Caco-2 (cell line): ENCODE measurements at regions not wholly inside any gene's neighbourhood (a gene's known extent, or its start where the extent isn't known, plus 50 kb on each side); places are given as distances from the start of the nearest gene placed in this dataset.

ENCODE experiments used
- BruUV-seq: library from RNA; stranded (reverse); fragments of 400-500 nt; replicated peaks from 2 replicates; lab custom pipeline; 2021; lab: Mats Ljungman, UMichigan
- CTCF ChIA-PET: fragments of 300-600 bp; sonication (Branson Sonifier 250); formaldehyde crosslinking; loops from one replicate; lab custom pipeline; 2022; ENCODE audit warnings: antibody characterized with exemption; lab: Charles Lee
- POLR2A ChIA-PET: fragments of 300-600 bp; sonication (Branson Sonifier 250); formaldehyde crosslinking; loops from one replicate; lab custom pipeline; 2022; ENCODE audit warnings: antibody characterized with exemption; lab: Charles Lee
- DNase-seq, 2 experiments: peaks; one replicate each; pipeline versions ENCODE4 v3.0.0 to v3.0.0-alpha.2; 2020 to 2022
- H3K27me3 ChIP-seq: replicated peaks from 2 replicates; pipeline ENCODE4 v1.6.0; 2011; ENCODE audit warnings: low read length; ENCODE audit not compliant: control insufficient read depth, insufficient read depth
- H3K36me3 ChIP-seq: 2 replicates; pipeline ENCODE4 v1.5.1; 2011; ENCODE audit warnings: low read length; ENCODE audit not compliant: control insufficient read depth, insufficient read depth
- H3K4me1 ChIP-seq: fragments of 250-450 bp; sonication (Bioruptor Pico); 2 replicates; pipeline ENCODE4 v1.5.1; 2020; ENCODE audit warnings: mild to moderate bottlenecking
- H3K4me3 ChIP-seq: 2 replicates; pipeline ENCODE4 v1.5.1; 2011; ENCODE audit warnings: low read depth, mild to moderate bottlenecking, control low read depth, low read length
- H3K9me3 ChIP-seq: fragments of 250-450 bp; sonication (Bioruptor Pico); 2 replicates; pipeline ENCODE4 v1.5.1; 2020; ENCODE audit warnings: mild to moderate bottlenecking, moderate library complexity
- H3K27ac Mint-ChIP-seq: one replicate; pipeline ENCODE4 v1.8.0; 2022; ENCODE audit warnings: mixed read lengths; ENCODE audit not compliant: unreplicated experiment
- H3K27me3 Mint-ChIP-seq: one replicate; pipeline ENCODE4 v1.8.0; 2022; ENCODE audit warnings: mixed read lengths; ENCODE audit not compliant: insufficient read depth, unreplicated experiment
- H3K36me3 Mint-ChIP-seq: one replicate; pipeline ENCODE4 v1.8.0; 2022; ENCODE audit warnings: mild to moderate bottlenecking, mixed read lengths; ENCODE audit not compliant: insufficient read depth, unreplicated experiment
- H3K4me1 Mint-ChIP-seq: one replicate; pipeline ENCODE4 v1.8.0; 2022; ENCODE audit warnings: low read depth, mixed read lengths; ENCODE audit not compliant: unreplicated experiment
- H3K4me3 Mint-ChIP-seq: one replicate; pipeline ENCODE4 v1.8.0; 2022; ENCODE audit warnings: mild to moderate bottlenecking, moderate library complexity, mixed read lengths; ENCODE audit not compliant: unreplicated experiment
- H3K9me3 Mint-ChIP-seq: one replicate; pipeline ENCODE4 v1.8.0; 2022; ENCODE audit warnings: mixed read lengths; ENCODE audit not compliant: unreplicated experiment
- CTCF ChIP-seq, 2 experiments: fragments of 200-600 bp in 1 of 2; IDR thresholded peaks; 1 replicate in 1 of 2; 2 replicates in 1 of 2; pipeline versions ENCODE4 v1.5.1 to v1.8.0; 2011 to 2022; ENCODE audit warnings: antibody characterized with exemption in 1 of 2, control low read depth in 1 of 2, inconsistent platforms in 1 of 2, low read depth in 1 of 2, low read length in 1 of 2, mild to moderate bottlenecking in 1 of 2, moderate library complexity in 1 of 2; ENCODE audit not compliant: insufficient read depth in 1 of 2, severe bottlenecking in 1 of 2, unreplicated experiment in 1 of 2
- intact Hi-C: fragments of 100-400 bp; cut with micrococcal nuclease; formaldehyde crosslinking; loops from one replicate; pipeline ENCODE4 v1.10.0; 2022; ENCODE audit not compliant: unreplicated experiment

GRCh38 chrX:150049647-150050046 lies 111.4 kb upstream of the EOLA2 start:
- no peaks in the 10 kb centered on the region for H3K36me3 ChIP-seq
- no peak overlapping the region for H3K4me3 ChIP-seq
- no TSS peak for BruUV-seq
- H3K9me3 Mint-ChIP-seq = no peaks in the 10 kb centered on the region
- H3K4me1 ChIP-seq = no peaks in the 10 kb centered on the region
- H3K4me3 Mint-ChIP-seq = no peak overlapping the region
- TF ChIP-seq CTCF (IDR thresholded peaks at IDR 0.05; ENCODE audit: insufficient read depth in 1 of 2, low read depth in 1 of 2, low read length in 1 of 2, severe bottlenecking in 1 of 2, unreplicated experiment in 1 of 2) = no peak
- no peaks in the 10 kb centered on the region for H3K9me3 ChIP-seq
- no peaks in the 10 kb centered on the region for H3K36me3 Mint-ChIP-seq
- H3K27me3 Mint-ChIP-seq = peaks cover 4% of the 10 kb centered on the region
- H3K27me3 ChIP-seq = no peaks in the 10 kb centered on the region; the same call in 1 of the 2 replicates
- H3K4me1 Mint-ChIP-seq = no peaks in the 10 kb centered on the region
- no peak for DNase-seq
- CTCF ChIA-PET = interaction anchor here (0.7 to 0.8 kb wide), 2 partner anchors 110 to 111 kb away, joined by 3 to 5 read pairs; no protein-coding TSS in a partner anchor
- no peak overlapping the region for H3K27ac Mint-ChIP-seq
- POLR2A ChIA-PET = interaction anchor here (0.5 kb wide), 1 partner anchor 110 kb away, joined by 3 read pairs; no protein-coding TSS in a partner anchor
- intact Hi-C loops = loop anchor here (1.0 kb wide), 1 partner anchor 86 kb away; no protein-coding TSS in a partner anchor

GRCh38 chrX:150050387-150050786 lies 112.1 kb upstream of the EOLA2 start:
- Mint-ChIP-seq H3K27ac (no peak overlapping the region), H3K4me3 (no peak overlapping the region), H3K27me3 (peaks cover under 1% of the 10 kb centered on the region), H3K9me3 (no peaks in the 10 kb centered on the region), H3K36me3 (no peaks in the 10 kb centered on the region), H3K4me1 (no peaks in the 10 kb centered on the region)
- Histone ChIP-seq H3K27me3 (no peaks in the 10 kb centered on the region; the same call in 1 of the 2 replicates), H3K4me3 (no peak overlapping the region), H3K9me3 (no peaks in the 10 kb centered on the region), H3K36me3 (no peaks in the 10 kb centered on the region), H3K4me1 (no peaks in the 10 kb centered on the region)
- DNase-seq = peak in 1 of 2 experiments; percentile 13
- CTCF ChIA-PET = interaction anchor here (0.7 to 0.8 kb wide), 2 partner anchors 110 to 112 kb away, joined by 3 to 5 read pairs; no protein-coding TSS in a partner anchor
- BruUV-seq = no TSS peak
- POLR2A ChIA-PET = no interaction called here
- TF ChIP-seq CTCF (IDR thresholded peaks at IDR 0.05; ENCODE audit: insufficient read depth in 1 of 2, low read depth in 1 of 2, low read length in 1 of 2, severe bottlenecking in 1 of 2, unreplicated experiment in 1 of 2) = peak in 1 of 2 experiments; percentile 32
- intact Hi-C loops = loop anchor here (1.0 kb wide), 1 partner anchor 87 kb away; no protein-coding TSS in a partner anchor

GRCh38 chrX:150051096-150051495 lies 112.8 kb upstream of the EOLA2 start:
- no peak for TF ChIP-seq CTCF (IDR thresholded peaks at IDR 0.05; ENCODE audit: insufficient read depth in 1 of 2, low read depth in 1 of 2, low read length in 1 of 2, severe bottlenecking in 1 of 2, unreplicated experiment in 1 of 2)
- ChIA-PET CTCF (no interaction called here), POLR2A (no interaction called here)

More at GRCh38 chrX:150051096-150051495, 112.8 kb upstream of the EOLA2 start:
- Histone ChIP-seq H3K36me3 (no peaks in the 10 kb centered on the region), H3K9me3 (no peaks in the 10 kb centered on the region), H3K27me3 (no peaks in the 10 kb centered on the region; the same call in 1 of the 2 replicates), H3K4me1 (no peaks in the 10 kb centered on the region), H3K4me3 (no peak overlapping the region)
- intact Hi-C loops = no loop called here
- H3K27ac Mint-ChIP-seq = no peak overlapping the region
- no peak for DNase-seq
- H3K4me3 Mint-ChIP-seq = no peak overlapping the region
- no peaks in the 10 kb centered on the region for H3K36me3 Mint-ChIP-seq
- H3K27me3 Mint-ChIP-seq = peaks cover 4% of the 10 kb centered on the region
- BruUV-seq = no TSS peak
- H3K4me1 Mint-ChIP-seq = no peaks in the 10 kb centered on the region
- no peaks in the 10 kb centered on the region for H3K9me3 Mint-ChIP-seq
